ENCODE measurements at regions not wholly inside any gene's neighbourhood (a gene's known extent, or its start where the extent isn't known, plus 50 kb on each side); places are given as distances from the start of the nearest gene placed in this dataset.

DNA sequence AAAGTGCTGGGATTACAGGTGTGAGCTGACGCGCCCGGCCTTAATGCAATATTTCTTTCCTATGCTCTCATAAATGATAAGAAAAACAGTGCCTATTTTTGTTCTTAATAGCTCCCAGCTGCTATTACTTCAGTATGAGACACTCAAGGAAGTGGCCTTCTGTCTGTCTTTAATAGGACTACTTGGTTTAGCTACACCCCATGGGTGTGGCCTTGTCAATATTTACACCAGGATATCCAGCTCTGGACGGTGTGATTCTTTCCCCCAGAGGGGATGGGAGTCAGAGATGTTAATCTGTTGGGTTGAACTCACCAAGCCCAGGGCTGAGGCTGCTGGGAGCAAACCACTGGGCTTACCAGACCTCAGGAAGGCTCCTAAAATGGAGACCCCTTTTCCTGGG is 134.2 kb downstream of the CEP57L1 start:
- TF ChIP-seq, protein P1, sequence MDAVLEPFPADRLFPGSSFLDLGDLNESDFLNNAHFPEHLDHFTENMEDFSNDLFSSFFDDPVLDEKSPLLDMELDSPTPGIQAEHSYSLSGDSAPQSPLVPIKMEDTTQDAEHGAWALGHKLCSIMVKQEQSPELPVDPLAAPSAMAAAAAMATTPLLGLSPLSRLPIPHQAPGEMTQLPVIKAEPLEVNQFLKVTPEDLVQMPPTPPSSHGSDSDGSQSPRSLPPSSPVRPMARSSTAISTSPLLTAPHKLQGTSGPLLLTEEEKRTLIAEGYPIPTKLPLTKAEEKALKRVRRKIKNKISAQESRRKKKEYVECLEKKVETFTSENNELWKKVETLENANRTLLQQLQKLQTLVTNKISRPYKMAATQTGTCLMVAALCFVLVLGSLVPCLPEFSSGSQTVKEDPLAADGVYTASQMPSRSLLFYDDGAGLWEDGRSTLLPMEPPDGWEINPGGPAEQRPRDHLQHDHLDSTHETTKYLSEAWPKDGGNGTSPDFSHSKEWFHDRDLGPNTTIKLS (IDR thresholded peaks at IDR 0.05; ENCODE audit: borderline replicate concordance, low read depth) = no peak
- no peak for TF ChIP-seq KAT8 (IDR thresholded peaks at IDR 0.05; ENCODE audit: low read depth)
- no peak for TF ChIP-seq POLR2H (tag; IDR thresholded peaks at IDR 0.05; ENCODE audit: low read depth)
- TF ChIP-seq MEF2A (IDR thresholded peaks at IDR 0.05; ENCODE audit: control insufficient read depth, low read depth, low read length) = no peak
- TF ChIP-seq, protein P2, sequence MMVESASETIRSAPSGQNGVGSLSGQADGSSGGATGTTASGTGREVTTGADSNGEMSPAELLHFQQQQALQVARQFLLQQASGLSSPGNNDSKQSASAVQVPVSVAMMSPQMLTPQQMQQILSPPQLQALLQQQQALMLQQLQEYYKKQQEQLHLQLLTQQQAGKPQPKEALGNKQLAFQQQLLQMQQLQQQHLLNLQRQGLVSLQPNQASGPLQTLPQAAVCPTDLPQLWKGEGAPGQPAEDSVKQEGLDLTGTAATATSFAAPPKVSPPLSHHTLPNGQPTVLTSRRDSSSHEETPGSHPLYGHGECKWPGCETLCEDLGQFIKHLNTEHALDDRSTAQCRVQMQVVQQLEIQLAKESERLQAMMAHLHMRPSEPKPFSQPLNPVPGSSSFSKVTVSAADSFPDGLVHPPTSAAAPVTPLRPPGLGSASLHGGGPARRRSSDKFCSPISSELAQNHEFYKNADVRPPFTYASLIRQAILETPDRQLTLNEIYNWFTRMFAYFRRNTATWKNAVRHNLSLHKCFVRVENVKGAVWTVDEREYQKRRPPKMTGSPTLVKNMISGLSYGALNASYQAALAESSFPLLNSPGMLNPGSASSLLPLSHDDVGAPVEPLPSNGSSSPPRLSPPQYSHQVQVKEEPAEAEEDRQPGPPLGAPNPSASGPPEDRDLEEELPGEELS (CRISPR knock-in tag; IDR thresholded peaks at IDR 0.05; ENCODE audit: borderline replicate concordance) = no peak
- TF ChIP-seq POLR2AphosphoS5 (IDR thresholded peaks at IDR 0.05; ENCODE audit: control insufficient read depth, insufficient read depth, low read depth, low read length) = no peak
- TF ChIP-seq EP300 (IDR thresholded peaks at IDR 0.05; ENCODE audit: low read length) = no peak; the same call in 1 of the 2 replicates

Measured in K562 (cell line).